ENCODE measurements at regions not wholly inside any gene's neighbourhood (a gene's known extent, or its start where the extent isn't known, plus 50 kb on each side); places are given as distances from the start of the nearest gene placed in this dataset.

DNA sequence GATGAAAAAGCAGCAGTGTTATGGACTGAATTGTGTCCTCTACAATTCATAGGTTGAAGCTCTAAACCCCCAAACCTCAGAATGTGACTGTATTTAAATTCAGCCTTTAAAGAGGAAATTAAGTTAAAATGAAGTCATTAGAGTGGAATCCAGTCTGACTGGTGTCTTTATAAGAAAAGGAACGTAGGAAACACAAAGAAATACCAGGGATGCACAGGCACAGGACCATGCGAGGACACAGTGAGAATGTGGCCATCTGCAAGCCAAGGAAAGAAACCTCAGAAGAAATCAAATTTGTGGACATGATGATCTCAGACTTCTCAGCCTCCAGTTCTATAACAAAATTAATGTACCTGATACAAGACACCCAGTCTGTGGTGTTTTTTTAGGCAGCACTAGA, 971.2 kb upstream of the CDH9 start:
- TF ChIP-seq, protein P1, sequence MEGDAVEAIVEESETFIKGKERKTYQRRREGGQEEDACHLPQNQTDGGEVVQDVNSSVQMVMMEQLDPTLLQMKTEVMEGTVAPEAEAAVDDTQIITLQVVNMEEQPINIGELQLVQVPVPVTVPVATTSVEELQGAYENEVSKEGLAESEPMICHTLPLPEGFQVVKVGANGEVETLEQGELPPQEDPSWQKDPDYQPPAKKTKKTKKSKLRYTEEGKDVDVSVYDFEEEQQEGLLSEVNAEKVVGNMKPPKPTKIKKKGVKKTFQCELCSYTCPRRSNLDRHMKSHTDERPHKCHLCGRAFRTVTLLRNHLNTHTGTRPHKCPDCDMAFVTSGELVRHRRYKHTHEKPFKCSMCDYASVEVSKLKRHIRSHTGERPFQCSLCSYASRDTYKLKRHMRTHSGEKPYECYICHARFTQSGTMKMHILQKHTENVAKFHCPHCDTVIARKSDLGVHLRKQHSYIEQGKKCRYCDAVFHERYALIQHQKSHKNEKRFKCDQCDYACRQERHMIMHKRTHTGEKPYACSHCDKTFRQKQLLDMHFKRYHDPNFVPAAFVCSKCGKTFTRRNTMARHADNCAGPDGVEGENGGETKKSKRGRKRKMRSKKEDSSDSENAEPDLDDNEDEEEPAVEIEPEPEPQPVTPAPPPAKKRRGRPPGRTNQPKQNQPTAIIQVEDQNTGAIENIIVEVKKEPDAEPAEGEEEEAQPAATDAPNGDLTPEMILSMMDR (IDR thresholded peaks at IDR 0.05), result no peak
- no peak for TF ChIP-seq POLR2A (IDR thresholded peaks at IDR 0.05)

Measured in testis (tissue), 2 donors.